HG03280 (cell line): ENCODE measurements at regions not wholly inside any gene's neighbourhood (a gene's known extent, or its start where the extent isn't known, plus 50 kb on each side); places are given as distances from the start of the nearest gene placed in this dataset.

Source experiments
- ATAC-seq: cut with Tn5 transposase; IDR thresholded peaks from one replicate; pipeline ENCODE4 v1.9.1; 2021; ENCODE audit warnings: mild to moderate bottlenecking, moderate library complexity; ENCODE audit not compliant: unreplicated experiment

- ATAC-seq = no peak
Measured at GRCh38 chr13:53631511-53631910, 602.9 kb downstream of the OLFM4 start.

GRCh38 chr13:53638040-53638439 lies 609.4 kb downstream of the OLFM4 start:
- ATAC-seq = no peak

GRCh38 chr13:53642306-53642705 lies 613.7 kb downstream of the OLFM4 start:
- ATAC-seq = no peak

GRCh38 chr13:53648673-53649072 lies 620.1 kb downstream of the OLFM4 start:
- no peak for ATAC-seq

- ATAC-seq = no peak
Measured at GRCh38 chr13:53672005-53672404, 643.4 kb downstream of the OLFM4 start.

- no peak for ATAC-seq
Measured at GRCh38 chr13:53683146-53683545, 654.5 kb downstream of the OLFM4 start.

GRCh38 chr13:53683608-53684007 lies 655.0 kb downstream of the OLFM4 start:
- no peak for ATAC-seq

GRCh38 chr13:53691417-53691816 lies 662.8 kb downstream of the OLFM4 start:
- no peak for ATAC-seq

- no peak for ATAC-seq
Measured at GRCh38 chr13:53694814-53695532, 666.4 kb downstream of the OLFM4 start.

GRCh38 chr13:53703371-53704080 lies 674.9 kb downstream of the OLFM4 start:
- no peak for ATAC-seq

GRCh38 chr13:53719281-53719680 lies 690.7 kb downstream of the OLFM4 start:
- no peak for ATAC-seq

GRCh38 chr13:53732664-53733063 lies 704.1 kb downstream of the OLFM4 start:
- no peak for ATAC-seq

- ATAC-seq = no peak
Measured at GRCh38 chr13:53743906-53744305, 715.3 kb downstream of the OLFM4 start.

- ATAC-seq = no peak
Measured at GRCh38 chr13:53747825-53748224, 719.2 kb downstream of the OLFM4 start.

- no peak for ATAC-seq
Measured at GRCh38 chr13:53749306-53749705, 720.7 kb downstream of the OLFM4 start.

- no peak for ATAC-seq
Measured at GRCh38 chr13:53759016-53759415, 730.4 kb downstream of the OLFM4 start.

GRCh38 chr13:53775807-53776206 lies 747.2 kb downstream of the OLFM4 start:
- no peak for ATAC-seq

- ATAC-seq = no peak
Measured at GRCh38 chr13:53778937-53779336, 750.3 kb downstream of the OLFM4 start.

GRCh38 chr13:53781941-53782340 lies 753.3 kb downstream of the OLFM4 start:
- ATAC-seq = no peak

- ATAC-seq = peak; percentile 72
Measured at GRCh38 chr13:53782488-53782961, 753.9 kb downstream of the OLFM4 start.

GRCh38 chr13:53783471-53783870 lies 754.9 kb downstream of the OLFM4 start:
- ATAC-seq = no peak

GRCh38 chr13:53788286-53788685 lies 759.7 kb downstream of the OLFM4 start:
- ATAC-seq = no peak
